H4 (cell line): ENCODE measurements at regions not wholly inside any gene's neighbourhood (a gene's known extent, or its start where the extent isn't known, plus 50 kb on each side); places are given as distances from the start of the nearest gene placed in this dataset.
A peak's percentile ranks its signal among the peaks of the same experiment; 100 is the strongest.

ENCODE experiments used
- DNase-seq: peaks from one replicate; pipeline ENCODE4 v3.0.0-alpha.2; 2015; ENCODE audit warnings: low spot score

- no peak for DNase-seq
Measured at GRCh38 chr2:144605231-144605840, 85.4 kb upstream of the ZEB2 start.

- DNase-seq, result no peak
Measured at GRCh38 chr2:144603334-144603733, 83.4 kb upstream of the ZEB2 start.

- no peak for DNase-seq
Measured at GRCh38 chr2:144598906-144599305, 79.0 kb upstream of the ZEB2 start.

GRCh38 chr2:144597894-144598593 is 78.1 kb upstream of the ZEB2 start:
- no peak for DNase-seq

GRCh38 chr2:144597388-144597787 is 77.5 kb upstream of the ZEB2 start:
- DNase-seq, result no peak

- DNase-seq, result peak; percentile 87
Measured at GRCh38 chr2:144596073-144596871, 76.4 kb upstream of the ZEB2 start.

GRCh38 chr2:144595686-144596072 is 75.8 kb upstream of the ZEB2 start:
- DNase-seq, result no peak

GRCh38 chr2:144595279-144595678 is 75.4 kb upstream of the ZEB2 start:
- no peak for DNase-seq

GRCh38 chr2:144593803-144594202 is 73.9 kb upstream of the ZEB2 start:
- DNase-seq, result no peak

- DNase-seq, result no peak
Measured at GRCh38 chr2:144592500-144593256, 72.8 kb upstream of the ZEB2 start.

GRCh38 chr2:144587306-144587705 is 67.4 kb upstream of the ZEB2 start:
- DNase-seq, result no peak

- DNase-seq, result no peak
Measured at GRCh38 chr2:144586476-144586875, 66.6 kb upstream of the ZEB2 start.

- no peak for DNase-seq
Measured at GRCh38 chr2:144583741-144584453, 64.0 kb upstream of the ZEB2 start.

GRCh38 chr2:144583381-144583729 is 63.4 kb upstream of the ZEB2 start:
- no peak for DNase-seq

GRCh38 chr2:144582651-144583380 is 62.9 kb upstream of the ZEB2 start:
- DNase-seq, result no peak

- DNase-seq, result no peak
Measured at GRCh38 chr2:144580521-144581161, 60.7 kb upstream of the ZEB2 start.

GRCh38 chr2:144579556-144579955 is 59.6 kb upstream of the ZEB2 start:
- no peak for DNase-seq

- DNase-seq, result no peak
Measured at GRCh38 chr2:144578099-144578498, 58.2 kb upstream of the ZEB2 start.

GRCh38 chr2:144572977-144573376 is 53.1 kb upstream of the ZEB2 start:
- no peak for DNase-seq

- no peak for DNase-seq
Measured at GRCh38 chr2:144571770-144572169, 51.9 kb upstream of the ZEB2 start.
